Fibroblast of mammary gland (primary cell): ENCODE measurements at regions not wholly inside any gene's neighbourhood (a gene's known extent, or its start where the extent isn't known, plus 50 kb on each side); places are given as distances from the start of the nearest gene placed in this dataset.

ENCODE experiments used
- DNase-seq: peaks from one replicate; pipeline ENCODE4 v3.0.0-alpha.2; 2010; ENCODE audit warnings: low read depth
- H3K4me3 ChIP-seq: 2 replicates; pipeline ENCODE4 v1.5.1; 2011; ENCODE audit warnings: low read depth, mild to moderate bottlenecking, low read length, moderate library complexity; ENCODE audit not compliant: control insufficient read depth
- CTCF ChIP-seq: conservative IDR thresholded peaks from 2 replicates; pipeline ENCODE4 v1.5.1; 2011; ENCODE audit warnings: low read depth, low read length, inconsistent platforms; ENCODE audit not compliant: control insufficient read depth, insufficient read depth

- TF ChIP-seq CTCF, result no peak
Observed at GRCh38 chr11:45036733-45037132, 86.0 kb upstream of the TP53I11 start.

GRCh38 chr11:45037434-45038005 is 86.8 kb upstream of the TP53I11 start:
- no peak for TF ChIP-seq CTCF
- no peak for DNase-seq
- H3K4me3 ChIP-seq, result no peak overlapping the region

More at GRCh38 chr11:45036733-45037132, 86.0 kb upstream of the TP53I11 start:
- no peak overlapping the region for H3K4me3 ChIP-seq
- DNase-seq, result no peak

- no peak for TF ChIP-seq CTCF
- DNase-seq, result no peak
- no peak overlapping the region for H3K4me3 ChIP-seq
Observed at GRCh38 chr11:45038923-45039322, 88.2 kb upstream of the TP53I11 start.

GRCh38 chr11:45041596-45041995 is 90.9 kb upstream of the TP53I11 start:
- TF ChIP-seq CTCF, result no peak
- no peak for DNase-seq
- H3K4me3 ChIP-seq, result no peak overlapping the region

GRCh38 chr11:45042560-45042959 is 91.9 kb upstream of the TP53I11 start:
- DNase-seq, result peak; percentile 21
- no peak for TF ChIP-seq CTCF
- no peak overlapping the region for H3K4me3 ChIP-seq

GRCh38 chr11:45043755-45044475 is 93.2 kb upstream of the TP53I11 start:
- no peak for DNase-seq
- H3K4me3 ChIP-seq, result no peak overlapping the region
- no peak for TF ChIP-seq CTCF
